ENCODE measurements at regions not wholly inside any gene's neighbourhood (a gene's known extent, or its start where the extent isn't known, plus 50 kb on each side); places are given as distances from the start of the nearest gene placed in this dataset.

GRCh38 chr2:215499331-215499730, 63.5 kb upstream of the FN1 start:
- peak overlapping the region; percentile 60 for H3K4me2 ChIP-seq (ENCODE audit: unreplicated experiment)
- H4K20me1 ChIP-seq (ENCODE audit: insufficient read depth): no peaks in the 10 kb centered on the region
- H2AFZ ChIP-seq: peak overlapping the region; percentile 32; the same call in 1 of the 2 replicates

GRCh38 chr2:215498431-215498830, 62.6 kb upstream of the FN1 start:
- in situ Hi-C loops (cut with MboI): no loop called here
- H3K9ac ChIP-seq: no peak overlapping the region

More at GRCh38 chr2:215499331-215499730, 63.5 kb upstream of the FN1 start:
- peak; percentile 72 for DNase-seq
- Histone ChIP-seq H3K9me3 (ENCODE audit: low read depth) (no peaks in the 10 kb centered on the region), H3F3A (ENCODE audit: insufficient read depth) (peaks cover 32% of the 10 kb centered on the region), H3K9ac (no peak overlapping the region), H3K36me3 (ENCODE audit: low read depth) (no peaks in the 10 kb centered on the region), H3K79me2 (ENCODE audit: insufficient read depth) (no peaks in the 10 kb centered on the region), H3K27me3 (replicated peaks; ENCODE audit: insufficient read depth) (no peaks in the 10 kb centered on the region), H3K4me3 (0 out of 2 replicates have a peak overlapping the region, but pooled peaks have one; percentile 20), H3K27ac (peak overlapping the region; percentile 57), H3K4me1 (ENCODE audit: insufficient read depth) (peaks cover 40% of the 10 kb centered on the region), H3K9me2 (ENCODE audit: insufficient read depth) (no peaks in the 10 kb centered on the region)
- TF ChIP-seq EZH2 (IDR thresholded peaks at IDR 0.05; ENCODE audit: insufficient read depth, poor library complexity, severe bottlenecking) (no peak), EZH2phosphoT487 (IDR thresholded peaks at IDR 0.05; ENCODE audit: insufficient read depth, low read depth) (no peak)
- in situ Hi-C loops (cut with MboI): no loop called here
- 1 to 4% methylated on average over 2 of the region's 2 CpGs for WGBS, 2 experiments (ENCODE audit: low coverage in 1 of 2, low lambda C conversion rate in 2 of 2, missing lambda C conversion rate in 2 of 2)

GRCh38 chr2:215493376-215493775, 57.5 kb upstream of the FN1 start:
- no peak overlapping the region for H3K27ac ChIP-seq
- no peak for DNase-seq
- H3F3A ChIP-seq (ENCODE audit: insufficient read depth): no peaks in the 10 kb centered on the region
- H2AFZ ChIP-seq: no peak overlapping the region
- H4K20me1 ChIP-seq (ENCODE audit: insufficient read depth): no peaks in the 10 kb centered on the region
- H3K4me3 ChIP-seq: no peak overlapping the region
- H3K9me3 ChIP-seq (ENCODE audit: low read depth): no peaks in the 10 kb centered on the region
- H3K9me2 ChIP-seq (ENCODE audit: insufficient read depth): no peaks in the 10 kb centered on the region
- no peaks in the 10 kb centered on the region for H3K79me2 ChIP-seq (ENCODE audit: insufficient read depth)
- H3K9ac ChIP-seq: no peak overlapping the region
- no peaks in the 10 kb centered on the region for H3K36me3 ChIP-seq (ENCODE audit: low read depth)
- H3K4me2 ChIP-seq (ENCODE audit: unreplicated experiment): no peak overlapping the region
- in situ Hi-C loops (cut with MboI): no loop called here
- no peaks in the 10 kb centered on the region for H3K27me3 ChIP-seq (replicated peaks; ENCODE audit: insufficient read depth)
- TF ChIP-seq EZH2 (IDR thresholded peaks at IDR 0.05; ENCODE audit: insufficient read depth, poor library complexity, severe bottlenecking) (no peak), EZH2phosphoT487 (IDR thresholded peaks at IDR 0.05; ENCODE audit: insufficient read depth, low read depth) (no peak)
- H3K4me1 ChIP-seq (ENCODE audit: insufficient read depth): no peaks in the 10 kb centered on the region; the same call in 1 of the 2 replicates

More at GRCh38 chr2:215498431-215498830, 62.6 kb upstream of the FN1 start:
- Histone ChIP-seq H3K4me2 (ENCODE audit: unreplicated experiment) (no peak overlapping the region), H3K9me3 (ENCODE audit: low read depth) (no peaks in the 10 kb centered on the region), H3K36me3 (ENCODE audit: low read depth) (no peaks in the 10 kb centered on the region), H3F3A (ENCODE audit: insufficient read depth) (peaks cover 23% of the 10 kb centered on the region), H3K4me3 (no peak overlapping the region), H3K27ac (no peak overlapping the region), H3K4me1 (ENCODE audit: insufficient read depth) (peaks cover 31% of the 10 kb centered on the region), H4K20me1 (ENCODE audit: insufficient read depth) (no peaks in the 10 kb centered on the region), H3K9me2 (ENCODE audit: insufficient read depth) (no peaks in the 10 kb centered on the region), H2AFZ (no peak overlapping the region; the same call in 1 of the 2 replicates), H3K27me3 (replicated peaks; ENCODE audit: insufficient read depth) (no peaks in the 10 kb centered on the region), H3K79me2 (ENCODE audit: insufficient read depth) (no peaks in the 10 kb centered on the region)
- 80 to 84% methylated on average over 8 of the region's 8 CpGs for WGBS, 2 experiments (ENCODE audit: low coverage in 1 of 2, low lambda C conversion rate in 2 of 2, missing lambda C conversion rate in 2 of 2)
- TF ChIP-seq EZH2phosphoT487 (IDR thresholded peaks at IDR 0.05; ENCODE audit: insufficient read depth, low read depth) (no peak), EZH2 (IDR thresholded peaks at IDR 0.05; ENCODE audit: insufficient read depth, poor library complexity, severe bottlenecking) (no peak)
- DNase-seq: peak; percentile 20

- DNase-seq: no peak
- Histone ChIP-seq H3K9me2 (ENCODE audit: insufficient read depth) (no peaks in the 10 kb centered on the region), H4K20me1 (ENCODE audit: insufficient read depth) (no peaks in the 10 kb centered on the region), H3K36me3 (ENCODE audit: low read depth) (no peaks in the 10 kb centered on the region), H3K4me3 (no peak overlapping the region), H3F3A (ENCODE audit: insufficient read depth) (peaks cover 14% of the 10 kb centered on the region; the same call in 1 of the 2 replicates), H3K27ac (no peak overlapping the region), H2AFZ (no peak overlapping the region), H3K4me1 (ENCODE audit: insufficient read depth) (no peaks in the 10 kb centered on the region), H3K4me2 (ENCODE audit: unreplicated experiment) (no peak overlapping the region), H3K27me3 (replicated peaks; ENCODE audit: insufficient read depth) (no peaks in the 10 kb centered on the region), H3K79me2 (ENCODE audit: insufficient read depth) (no peaks in the 10 kb centered on the region), H3K9me3 (ENCODE audit: low read depth) (no peaks in the 10 kb centered on the region), H3K9ac (no peak overlapping the region)
- no peak for TF ChIP-seq EZH2 (IDR thresholded peaks at IDR 0.05; ENCODE audit: insufficient read depth, poor library complexity, severe bottlenecking)
- no peak for TF ChIP-seq EZH2phosphoT487 (IDR thresholded peaks at IDR 0.05; ENCODE audit: insufficient read depth, low read depth)
- in situ Hi-C loops (cut with MboI): no loop called here
- WGBS, 2 experiments (ENCODE audit: low coverage in 1 of 2, low lambda C conversion rate in 2 of 2, missing lambda C conversion rate in 2 of 2): 81 to 82% methylated on average over 3 of the region's 3 CpGs
Observed at GRCh38 chr2:215489288-215489848, 53.5 kb upstream of the FN1 start.
